SK-N-MC (cell line): ENCODE measurements at regions not wholly inside any gene's neighbourhood (a gene's known extent, or its start where the extent isn't known, plus 50 kb on each side); places are given as distances from the start of the nearest gene placed in this dataset.

ENCODE experiments used
- DNase-seq: peaks from one replicate; pipeline ENCODE4 v3.0.0-alpha.2; 2011; ENCODE audit warnings: low read depth, low spot score
- H3K27ac ChIP-seq: fragments of 200-600 bp; sonication (generic); 2 replicates; pipeline ENCODE4 v1.5.1; 2016; ENCODE audit warnings: mixed run types
- H3K36me3 ChIP-seq: fragments of 200-600 bp; sonication (generic); 2 replicates; pipeline ENCODE4 v1.6.1; 2017; ENCODE audit warnings: antibody characterized with exemption, low read length, mixed read lengths; ENCODE audit not compliant: insufficient read depth
- H3K4me3 ChIP-seq: fragments of 200-600 bp; sonication (generic); 2 replicates; pipeline ENCODE4 v1.5.1; 2016
- H3K9ac ChIP-seq: fragments of 200-600 bp; sonication (generic); 2 replicates; pipeline ENCODE4 v1.8.0; 2017; ENCODE audit warnings: mixed run types, mixed read lengths; ENCODE audit not compliant: insufficient read length
- H3K9me3 ChIP-seq: fragments of 200-600 bp; sonication (generic); 2 replicates; pipeline ENCODE4 v1.6.1; 2017; ENCODE audit warnings: low read depth, mild to moderate bottlenecking, antibody characterized with exemption, low read length, moderate library complexity, mixed read lengths
- EZH2 ChIP-seq: fragments of 200-600 bp; sonication (generic); IDR thresholded peaks from one replicate; pipeline ENCODE4 v1.6.1; 2017; ENCODE audit warnings: antibody characterized with exemption
- FOXP2 ChIP-seq: optimal IDR thresholded peaks from 2 replicates; pipeline ENCODE3; 2011; ENCODE audit warnings: mild to moderate bottlenecking, moderate library complexity; ENCODE audit not compliant: insufficient read depth; ENCODE audit errors: extremely low read length, control extremely low read depth
- POLR2AphosphoS5 ChIP-seq: IDR thresholded peaks from 2 replicates; pipeline ENCODE4 v1.6.1; 2012; ENCODE audit warnings: mild to moderate bottlenecking, low read depth, low read length, borderline replicate concordance

- H3K36me3 ChIP-seq = no peaks in the 10 kb centered on the region
- no peak for TF ChIP-seq EZH2
- no peaks in the 10 kb centered on the region for H3K9me3 ChIP-seq
- H3K4me3 ChIP-seq = no peak overlapping the region
- H3K27ac ChIP-seq = no peak overlapping the region
- no peak for DNase-seq
- H3K9ac ChIP-seq = no peak overlapping the region
Observed at GRCh38 chr3:144109944-144110343, 138.3 kb downstream of the DIPK2A start.

DNA sequence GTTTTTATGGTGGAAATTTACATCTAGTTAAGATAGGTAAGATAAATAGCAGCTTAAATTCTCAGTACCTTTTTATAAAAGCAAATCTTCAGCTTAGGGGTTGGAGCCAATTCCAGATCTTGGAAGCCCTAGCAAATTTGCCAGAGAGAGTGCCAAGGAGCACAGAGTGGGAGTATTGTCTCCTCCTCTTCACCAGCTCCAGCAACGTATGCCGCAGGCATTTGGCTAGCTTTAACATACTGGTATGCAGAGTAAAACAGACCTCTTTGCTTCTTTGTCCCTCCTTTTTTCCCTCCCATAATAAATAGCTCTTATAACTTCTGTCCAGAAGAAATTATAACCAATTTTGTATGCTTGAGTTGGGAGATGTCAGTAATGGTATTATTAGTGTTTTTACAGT lies 140.4 kb downstream of the DIPK2A start:
- no peak for DNase-seq
- Histone ChIP-seq H3K9ac (no peak overlapping the region), H3K9me3 (no peaks in the 10 kb centered on the region), H3K27ac (no peak overlapping the region), H3K36me3 (no peaks in the 10 kb centered on the region), H3K4me3 (no peak overlapping the region)
- no peak for TF ChIP-seq FOXP2
- TF ChIP-seq EZH2 = no peak
- TF ChIP-seq POLR2AphosphoS5 = no peak

DNA sequence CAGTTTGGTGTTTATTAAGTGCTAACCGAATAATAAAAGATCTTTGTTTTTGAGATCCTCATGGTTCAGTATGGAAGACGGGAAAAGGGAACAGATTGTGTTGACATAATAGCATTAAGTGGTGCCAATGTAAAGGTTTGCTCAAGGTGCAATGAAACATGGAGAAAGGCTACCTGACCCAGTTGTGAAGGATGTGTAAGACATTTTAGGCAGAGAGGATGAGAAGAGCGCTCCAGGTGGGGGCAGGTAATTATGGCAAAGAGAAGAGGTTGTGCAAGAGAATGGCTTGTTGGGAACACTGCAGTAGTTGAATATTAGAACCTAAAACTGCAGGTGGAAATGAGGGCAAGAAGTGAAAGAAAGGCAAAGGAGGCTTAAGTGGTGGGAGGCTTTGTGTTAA lies 140.8 kb downstream of the DIPK2A start:
- Histone ChIP-seq H3K9ac (no peak overlapping the region), H3K27ac (no peak overlapping the region), H3K9me3 (no peaks in the 10 kb centered on the region), H3K36me3 (no peaks in the 10 kb centered on the region), H3K4me3 (no peak overlapping the region)
- TF ChIP-seq EZH2 = no peak
- TF ChIP-seq FOXP2 = no peak
- no peak for TF ChIP-seq POLR2AphosphoS5
- no peak for DNase-seq

GRCh38 chr3:144114767-144115166 lies 143.1 kb downstream of the DIPK2A start:
- H3K9me3 ChIP-seq = no peaks in the 10 kb centered on the region
- no peak overlapping the region for H3K9ac ChIP-seq
- H3K27ac ChIP-seq = no peak overlapping the region
- no peaks in the 10 kb centered on the region for H3K36me3 ChIP-seq
- DNase-seq = no peak
- H3K4me3 ChIP-seq = no peak overlapping the region
- TF ChIP-seq EZH2 (no peak), FOXP2 (no peak), POLR2AphosphoS5 (no peak)

- no peak overlapping the region for H3K9ac ChIP-seq
- H3K36me3 ChIP-seq = no peaks in the 10 kb centered on the region
- DNase-seq = no peak
- H3K27ac ChIP-seq = 0 out of 2 replicates have a peak overlapping the region, but pooled peaks have one; percentile 11
- 0 out of 2 replicates have a peak overlapping the region, but pooled peaks have one; percentile 4 for H3K4me3 ChIP-seq
- TF ChIP-seq POLR2AphosphoS5 (no peak), FOXP2 (no peak), EZH2 (no peak)
- H3K9me3 ChIP-seq = no peaks in the 10 kb centered on the region
Observed at GRCh38 chr3:144119633-144120032, 148.0 kb downstream of the DIPK2A start.

DNA sequence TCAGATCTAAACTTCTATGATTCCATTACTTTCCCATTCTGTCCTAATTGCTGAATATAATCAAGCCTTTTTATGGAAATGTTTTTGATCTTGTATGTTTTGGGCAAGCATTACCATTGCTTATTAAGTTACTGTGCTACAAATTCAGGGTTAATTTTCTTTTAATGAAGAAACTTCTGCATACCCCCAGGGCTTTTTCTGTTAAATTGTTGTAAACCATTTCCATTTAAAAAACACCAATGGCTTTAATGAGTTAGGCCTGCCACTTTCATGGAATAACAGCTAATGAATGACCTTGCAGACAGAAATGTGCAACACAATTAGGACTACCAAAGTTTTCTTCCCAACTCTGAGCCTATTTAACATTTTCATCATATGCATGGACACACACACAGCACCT lies 150.0 kb downstream of the DIPK2A start:
- no peak overlapping the region for H3K9ac ChIP-seq
- no peaks in the 10 kb centered on the region for H3K36me3 ChIP-seq
- TF ChIP-seq EZH2 (no peak), POLR2AphosphoS5 (no peak), FOXP2 (no peak)
- H3K9me3 ChIP-seq = no peaks in the 10 kb centered on the region
- no peak for DNase-seq
- peak overlapping the region; percentile 5; the same call in 1 of the 2 replicates for H3K27ac ChIP-seq
- H3K4me3 ChIP-seq = no peak overlapping the region

GRCh38 chr3:144127014-144127413 lies 155.4 kb downstream of the DIPK2A start:
- no peak for DNase-seq
- no peaks in the 10 kb centered on the region for H3K9me3 ChIP-seq
- no peaks in the 10 kb centered on the region for H3K36me3 ChIP-seq
- TF ChIP-seq POLR2AphosphoS5 (no peak), EZH2 (no peak), FOXP2 (no peak)
- no peak overlapping the region for H3K27ac ChIP-seq
- H3K9ac ChIP-seq = no peak overlapping the region
- no peak overlapping the region for H3K4me3 ChIP-seq

- Histone ChIP-seq H3K9me3 (no peaks in the 10 kb centered on the region), H3K36me3 (no peaks in the 10 kb centered on the region), H3K4me3 (no peak overlapping the region), H3K9ac (no peak overlapping the region), H3K27ac (no peak overlapping the region)
- no peak for DNase-seq
- TF ChIP-seq EZH2 (no peak), FOXP2 (no peak), POLR2AphosphoS5 (no peak)
Observed at GRCh38 chr3:144127700-144128099, 156.1 kb downstream of the DIPK2A start.

GRCh38 chr3:144128108-144128892 lies 156.7 kb downstream of the DIPK2A start:
- H3K9me3 ChIP-seq = no peaks in the 10 kb centered on the region
- DNase-seq = no peak
- no peaks in the 10 kb centered on the region for H3K36me3 ChIP-seq
- H3K4me3 ChIP-seq = no peak overlapping the region
- TF ChIP-seq EZH2 (no peak), FOXP2 (no peak), POLR2AphosphoS5 (no peak)
- H3K27ac ChIP-seq = no peak overlapping the region
- no peak overlapping the region for H3K9ac ChIP-seq
